Osteocyte (in vitro differentiated cells): ENCODE measurements at regions not wholly inside any gene's neighbourhood (a gene's known extent, or its start where the extent isn't known, plus 50 kb on each side); places are given as distances from the start of the nearest gene placed in this dataset.

Source experiments
- DNase-seq: peaks from one replicate; pipeline ENCODE4 v3.0.0; 2021; ENCODE audit warnings: mixed read lengths; ENCODE audit not compliant: unreplicated experiment; ENCODE audit errors: extremely low spot score
- H3K27ac Mint-ChIP-seq: one replicate; pipeline ENCODE4 v1.8.0; 2021; ENCODE audit warnings: mild to moderate bottlenecking, mixed read lengths; ENCODE audit not compliant: unreplicated experiment
- H3K27me3 Mint-ChIP-seq: one replicate; pipeline ENCODE4 v1.8.0; 2021; ENCODE audit warnings: mixed read lengths; ENCODE audit not compliant: unreplicated experiment
- H3K36me3 Mint-ChIP-seq: one replicate; pipeline ENCODE4 v1.8.0; 2021; ENCODE audit warnings: mixed read lengths; ENCODE audit not compliant: unreplicated experiment
- H3K4me1 Mint-ChIP-seq: one replicate; pipeline ENCODE4 v1.8.0; 2021; ENCODE audit warnings: mixed read lengths; ENCODE audit not compliant: unreplicated experiment
- H3K4me3 Mint-ChIP-seq: one replicate; pipeline ENCODE4 v1.8.0; 2021; ENCODE audit warnings: mild to moderate bottlenecking, moderate library complexity, mixed read lengths; ENCODE audit not compliant: unreplicated experiment
- H3K9me3 Mint-ChIP-seq: one replicate; pipeline ENCODE4 v1.8.0; 2021; ENCODE audit warnings: mixed read lengths; ENCODE audit not compliant: unreplicated experiment
- CTCF ChIP-seq: fragments of 200-600 bp; sonication (generic); IDR thresholded peaks from 2 replicates; pipeline ENCODE4 v1.5.0; 2021; ENCODE audit warnings: antibody characterized with exemption, mild to moderate bottlenecking, moderate library complexity

DNA sequence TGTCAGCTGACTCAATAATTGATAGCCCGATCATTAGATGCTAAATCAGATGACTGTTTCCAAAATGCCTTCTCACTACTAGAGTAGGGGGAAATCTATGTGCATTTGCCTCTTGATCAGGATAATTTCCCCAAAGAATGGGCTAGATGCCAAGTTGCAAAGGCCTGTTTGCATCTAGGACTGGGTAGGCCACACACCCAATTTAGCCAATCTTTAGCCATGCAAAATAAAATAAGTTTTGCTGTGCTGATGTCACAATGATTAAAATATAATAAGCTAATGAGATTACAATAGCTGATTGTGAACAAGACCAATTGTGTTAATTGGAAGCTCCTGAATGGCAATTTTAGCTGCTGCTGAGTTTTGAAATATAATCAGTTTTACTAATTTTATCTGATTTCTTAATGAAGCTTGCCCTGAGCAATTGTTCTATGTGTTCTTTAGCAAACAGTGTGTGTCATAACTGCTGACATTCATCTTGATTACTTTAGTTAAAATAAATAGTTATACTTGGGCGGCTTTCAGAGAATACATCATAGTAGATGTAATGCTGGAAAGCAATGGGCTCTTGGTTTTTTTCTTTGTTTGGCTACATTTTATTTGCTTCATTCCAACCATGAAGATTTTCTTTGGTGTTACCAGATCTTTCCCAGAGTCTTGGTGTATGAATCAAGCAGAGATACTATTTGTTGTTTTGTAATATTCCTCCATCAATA, 973.2 kb upstream of the SLC35B3 start:
- Mint-ChIP-seq H3K36me3 (no peaks in the 10 kb centered on the region), H3K4me3 (no peak overlapping the region), H3K27ac (no peak overlapping the region), H3K4me1 (peaks cover 9% of the 10 kb centered on the region), H3K9me3 (peaks cover 3% of the 10 kb centered on the region), H3K27me3 (no peaks in the 10 kb centered on the region)
- TF ChIP-seq CTCF: no peak
- no peak for DNase-seq

GRCh38 chr6:9405825-9406224, 970.5 kb upstream of the SLC35B3 start:
- TF ChIP-seq CTCF: no peak
- DNase-seq: no peak
- Mint-ChIP-seq H3K4me3 (no peak overlapping the region), H3K27ac (no peak overlapping the region), H3K36me3 (no peaks in the 10 kb centered on the region), H3K4me1 (peaks cover 13% of the 10 kb centered on the region), H3K27me3 (no peaks in the 10 kb centered on the region), H3K9me3 (peaks cover 3% of the 10 kb centered on the region)

DNA sequence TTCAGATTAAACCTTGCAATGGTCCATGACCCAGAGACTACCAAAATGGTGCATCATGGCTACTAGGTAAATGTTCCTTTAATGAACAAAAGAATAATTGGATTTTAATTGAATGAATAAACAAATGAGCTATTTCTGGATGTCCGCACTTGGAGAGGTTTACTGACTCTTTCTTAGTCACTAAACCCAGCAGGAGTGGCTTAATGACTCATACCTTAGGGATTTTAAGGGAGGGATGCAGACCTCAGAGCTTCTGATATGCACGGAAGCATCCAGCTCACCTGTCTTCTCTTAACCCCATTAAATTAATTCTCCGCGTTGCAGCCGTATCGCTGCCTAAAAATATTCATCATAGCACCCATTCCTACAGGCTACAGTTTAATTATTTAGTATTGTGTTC, 970.0 kb upstream of the SLC35B3 start:
- H3K36me3 Mint-ChIP-seq: no peaks in the 10 kb centered on the region
- peaks cover 3% of the 10 kb centered on the region for H3K9me3 Mint-ChIP-seq
- H3K4me1 Mint-ChIP-seq: peaks cover 13% of the 10 kb centered on the region
- no peaks in the 10 kb centered on the region for H3K27me3 Mint-ChIP-seq
- no peak for DNase-seq
- no peak overlapping the region for H3K27ac Mint-ChIP-seq
- no peak for TF ChIP-seq CTCF
- H3K4me3 Mint-ChIP-seq: no peak overlapping the region

DNA sequence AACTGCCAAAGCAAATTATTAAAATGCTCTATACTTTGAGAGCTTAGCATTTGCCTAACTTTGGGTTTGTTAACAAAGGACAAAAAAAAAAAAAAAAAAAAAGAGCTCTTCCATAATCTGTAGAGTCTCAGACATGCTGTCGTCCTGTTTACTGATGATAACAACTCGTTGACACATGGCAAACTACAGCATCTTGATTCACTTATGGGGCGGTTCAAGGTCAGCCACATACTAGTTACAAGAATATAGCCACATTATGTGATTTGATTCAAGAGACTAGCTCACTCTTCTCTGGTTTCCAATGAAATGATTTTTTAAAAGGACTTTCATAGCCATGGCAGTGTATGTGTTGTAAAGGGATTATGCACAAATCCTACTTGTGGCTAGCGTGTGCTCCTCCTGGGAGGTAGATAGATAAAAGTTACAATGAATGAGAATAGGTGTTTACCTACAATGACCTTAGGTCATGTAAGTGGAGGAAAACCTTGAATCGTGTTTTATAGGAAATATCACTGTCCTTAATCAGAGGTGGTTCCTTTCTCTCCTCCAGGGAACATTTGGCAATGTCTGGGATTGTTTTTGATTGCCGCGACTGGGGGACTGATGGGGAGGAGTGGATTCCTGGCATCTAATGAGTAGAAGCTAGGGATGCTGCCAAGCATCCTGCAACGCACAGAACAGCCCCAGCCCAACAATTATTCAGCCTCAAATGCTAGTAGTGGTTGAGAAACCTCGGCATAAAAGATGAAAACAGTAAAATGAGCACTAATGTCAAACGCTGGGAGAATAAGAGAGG, 969.2 kb upstream of the SLC35B3 start:
- DNase-seq: no peak
- no peak for TF ChIP-seq CTCF
- H3K4me1 Mint-ChIP-seq: peaks cover 13% of the 10 kb centered on the region
- peaks cover 3% of the 10 kb centered on the region for H3K9me3 Mint-ChIP-seq
- no peak overlapping the region for H3K4me3 Mint-ChIP-seq
- H3K27ac Mint-ChIP-seq: no peak overlapping the region
- no peaks in the 10 kb centered on the region for H3K36me3 Mint-ChIP-seq
- no peaks in the 10 kb centered on the region for H3K27me3 Mint-ChIP-seq

GRCh38 chr6:9403736-9404135, 968.4 kb upstream of the SLC35B3 start:
- H3K27me3 Mint-ChIP-seq: no peaks in the 10 kb centered on the region
- no peak for DNase-seq
- H3K9me3 Mint-ChIP-seq: peaks cover 3% of the 10 kb centered on the region
- H3K27ac Mint-ChIP-seq: no peak overlapping the region
- H3K4me3 Mint-ChIP-seq: no peak overlapping the region
- H3K4me1 Mint-ChIP-seq: peaks cover 13% of the 10 kb centered on the region
- no peaks in the 10 kb centered on the region for H3K36me3 Mint-ChIP-seq
- no peak for TF ChIP-seq CTCF
